HepG2 (cell line): ENCODE measurements at regions not wholly inside any gene's neighbourhood (a gene's known extent, or its start where the extent isn't known, plus 50 kb on each side); places are given as distances from the start of the nearest gene placed in this dataset.

ENCODE experiments used
- ATAC-seq: fragments of 200-7000 bp; cut with Tn5 transposase; 3 replicates; pipeline ENCODE4 v1.9.1; 2020; ENCODE audit warnings: mild to moderate bottlenecking, moderate library complexity
- BruUV-seq: library from RNA; stranded (reverse); fragments of 400-500 nt; replicated peaks from 2 replicates; lab custom pipeline; 2021; lab: Mats Ljungman, UMichigan
- CTCF ChIA-PET: fragments of 300-600 bp; formaldehyde crosslinking; extraction: SDS; loops from one replicate; lab custom pipeline; 2021; ENCODE audit warnings: low total read pairs, inconsistent platforms, low intra/inter-chr PET ratio; lab: Yijun Ruan, JAX
- POLR2A ChIA-PET: fragments of 350-600 bp; sonication (Branson Sonifier 250); formaldehyde crosslinking; loops from one replicate; lab custom pipeline; 2020; ENCODE audit warnings: antibody characterized with exemption, inconsistent platforms; lab: Yijun Ruan, JAX
- DNase-seq: peaks from one replicate; pipeline ENCODE4 v3.0.0-alpha.2; 2015; ENCODE audit warnings: low spot score
- FAIRE-seq: peaks from 3 replicates; lab custom pipeline; 2011; peaks lifted over from hg19 to GRCh38; lab: Jason Lieb, UNC
- H2AFZ ChIP-seq: one replicate; pipeline ENCODE4 v1.6.1; 2011; ENCODE audit warnings: low read length, inconsistent platforms
- H3K27ac ChIP-seq: fragments of 300-600 bp; 3 replicates; pipeline ENCODE4 v1.8.0; 2011; ENCODE audit warnings: mixed run types, mild to moderate bottlenecking, mixed read lengths, low read length, inconsistent platforms; ENCODE audit not compliant: insufficient read depth; ENCODE audit errors: extremely low read length
- H3K27me3 ChIP-seq, 2 experiments: fragments of 200-600 bp in 1 of 2; 2 replicates in 1 of 2; 3 replicates in 1 of 2; pipeline versions ENCODE4 v1.6.0 to v1.8.0; 2011; ENCODE audit warnings: low read length in 2 of 2, mild to moderate bottlenecking in 2 of 2, moderate library complexity in 2 of 2, inconsistent platforms in 1 of 2; ENCODE audit not compliant: insufficient read depth in 2 of 2, control insufficient read depth in 1 of 2
- H3K36me3 ChIP-seq, 2 experiments: fragments of 200-600 bp in 1 of 2; replicated peaks in 1 of 2; 2 replicates in 1 of 2; 3 replicates in 1 of 2; pipeline versions ENCODE4 v1.5.1 to v1.8.0; 2011; ENCODE audit warnings: low read length in 2 of 2, inconsistent platforms in 1 of 2; ENCODE audit not compliant: insufficient read depth in 2 of 2, control insufficient read depth in 1 of 2
- H3K4me1 ChIP-seq: 2 replicates; pipeline ENCODE4 v1.5.1; 2012; ENCODE audit warnings: low read length, inconsistent platforms; ENCODE audit not compliant: insufficient read depth
- H3K4me2 ChIP-seq: 2 replicates; pipeline ENCODE4 v1.6.0; 2011; ENCODE audit warnings: low read depth, low read length, inconsistent platforms
- H3K4me3 ChIP-seq, 3 experiments: fragments of 200-600 bp in 1 of 3; sonication (generic), shearing (Covaris generic) in 1 of 3; replicated peaks in 1 of 3; 2 replicates each; pipeline ENCODE4 v1.5.1; 2011 to 2016; ENCODE audit warnings: low read length in 3 of 3, inconsistent platforms in 2 of 3, low read depth in 2 of 3, mild to moderate bottlenecking in 2 of 3, control low read depth in 1 of 3, mixed read lengths in 1 of 3; ENCODE audit not compliant: insufficient read depth in 1 of 3
- H3K79me2 ChIP-seq: one replicate; pipeline ENCODE4 v1.6.1; 2011; ENCODE audit warnings: low read length, inconsistent platforms; ENCODE audit not compliant: insufficient read depth
- H3K9ac ChIP-seq: 2 replicates; pipeline ENCODE4 v1.6.0; 2011; ENCODE audit warnings: mild to moderate bottlenecking, low read depth, low read length, inconsistent platforms; ENCODE audit not compliant: insufficient read depth
- H3K9me3 ChIP-seq: 2 replicates; pipeline ENCODE4 v1.5.1; 2012; ENCODE audit warnings: mild to moderate bottlenecking, low read length
- H4K20me1 ChIP-seq: 2 replicates; pipeline ENCODE4 v1.6.0; 2011; ENCODE audit warnings: inconsistent platforms, mild to moderate bottlenecking, low read length, moderate library complexity; ENCODE audit not compliant: insufficient read depth
- ETS1 ChIP-seq: sonication (generic); formaldehyde crosslinking; IDR thresholded peaks from 2 replicates; pipeline ENCODE4 v1.4.0; 2020; ENCODE audit warnings: missing genetic modification reagents
- NFKBIZ ChIP-seq: IDR thresholded peaks from 2 replicates; pipeline ENCODE4 v1.6.1; 2018; ENCODE audit warnings: missing genetic modification reagents, missing compliant biosample characterization
- PHF20 ChIP-seq: sonication (generic); formaldehyde crosslinking; IDR thresholded peaks from 2 replicates; pipeline ENCODE4 v1.5.0; 2020; ENCODE audit warnings: mild to moderate bottlenecking, missing genetic modification reagents
- RBAK ChIP-seq: sonication (generic); formaldehyde crosslinking; IDR thresholded peaks from 2 replicates; pipeline ENCODE4 v1.5.1; 2020; ENCODE audit warnings: mild to moderate bottlenecking, missing genetic modification reagents
- RERE ChIP-seq: IDR thresholded peaks from 2 replicates; pipeline ENCODE4 v1.6.1; 2016; ENCODE audit warnings: low read depth, missing genetic modification reagents, missing compliant biosample characterization
- REXO4 ChIP-seq: sonication (generic); formaldehyde crosslinking; IDR thresholded peaks from 2 replicates; pipeline ENCODE4 v1.8.0; 2022; ENCODE audit warnings: missing genetic modification reagents, mild to moderate bottlenecking, borderline replicate concordance
- TEAD3 ChIP-seq: optimal IDR thresholded peaks from 2 replicates; pipeline ENCODE3; 2016; ENCODE audit warnings: borderline replicate concordance
- TFDP2 ChIP-seq: sonication (generic); formaldehyde crosslinking; IDR thresholded peaks from 2 replicates; pipeline ENCODE4 v1.4.0; 2020; ENCODE audit warnings: missing genetic modification reagents
- ZMYM4 ChIP-seq: sonication (generic); formaldehyde crosslinking; IDR thresholded peaks from 2 replicates; pipeline ENCODE4 v1.8.1; 2023; ENCODE audit warnings: mild to moderate bottlenecking, missing genetic modification reagents
- ZNF33A ChIP-seq: sonication (generic); formaldehyde crosslinking; IDR thresholded peaks from 2 replicates; pipeline ENCODE4 v1.5.1; 2020; ENCODE audit warnings: missing genetic modification reagents, mild to moderate bottlenecking, moderate library complexity, borderline replicate concordance
- ZNF460 ChIP-seq: sonication (generic); formaldehyde crosslinking; IDR thresholded peaks from 2 replicates; pipeline ENCODE4 v1.5.1; 2020; ENCODE audit warnings: missing genetic modification reagents, mild to moderate bottlenecking, borderline replicate concordance
- ZNF614 ChIP-seq: IDR thresholded peaks from 2 replicates; pipeline ENCODE4 v1.6.1; 2018; ENCODE audit warnings: missing biosample characterization, missing genetic modification reagents, inconsistent platforms, borderline replicate concordance
- ZNF672 ChIP-seq: sonication (generic); formaldehyde crosslinking; IDR thresholded peaks from 2 replicates; pipeline ENCODE4 v1.8.1; 2022; ENCODE audit warnings: missing genetic modification reagents
- ZNF674 ChIP-seq: sonication (generic); formaldehyde crosslinking; IDR thresholded peaks from 2 replicates; pipeline ENCODE4 v1.5.0; 2020; ENCODE audit warnings: low read depth, mild to moderate bottlenecking, missing genetic modification reagents
- ZNF768 ChIP-seq: sonication (generic); formaldehyde crosslinking; IDR thresholded peaks from 2 replicates; pipeline ENCODE4 v1.4.0; 2020; ENCODE audit warnings: missing genetic modification reagents
- WGBS: methylation state at CpG from one replicate; pipeline ENCODE4 v1.1.6; 2017; ENCODE audit warnings: low lambda C conversion rate; 5-methylcytosine and 5-hydroxymethylcytosine counted together
- in situ Hi-C: cut with HindIII; loops from 2 replicates; pipeline ENCODE4 v1.10.0; 2017; ENCODE audit warnings: low pct_unique_long_range_greater_than_20kb; ENCODE audit not compliant: extremely low pct_ligation_motif_present
- intact Hi-C: fragments of 100-400 bp; cut with micrococcal nuclease; formaldehyde crosslinking; loops from one replicate; pipeline ENCODE4 v1.10.0; 2022; ENCODE audit not compliant: unreplicated experiment

- in situ Hi-C loops, result loop anchor here (25.0 kb wide), 1 partner anchor 1771 kb away; no protein-coding TSS in a partner anchor
- Histone ChIP-seq H3K36me3 (no peaks in the 10 kb centered on the region), H3K79me2 (no peaks in the 10 kb centered on the region), H3K27me3 (peaks cover 0 to 32% of the 10 kb centered on the region in 2 experiments; a peak in 4 of 5 replicates), H3K9ac (no peak overlapping the region), H3K4me1 (no peaks in the 10 kb centered on the region), H3K4me3 (no peak overlapping the region), H2AFZ (no peak overlapping the region), H3K4me2 (no peak overlapping the region), H4K20me1 (no peaks in the 10 kb centered on the region), H3K9me3 (no peaks in the 10 kb centered on the region), H3K27ac (no peak overlapping the region)
- DNase-seq, result no peak
- no peak for ATAC-seq
- intact Hi-C loops, result no loop called here
- CTCF ChIA-PET, result no interaction called here
- POLR2A ChIA-PET, result no interaction called here
- no TSS peak for BruUV-seq
- 21% methylated on average over 9 of the region's 9 CpGs for WGBS
- FAIRE-seq, result no peak
- TF ChIP-seq ETS1 (no peak), REXO4 (CRISPR knock-in tag) (no peak), TEAD3 (CRISPR knock-in tag) (no peak), RBAK (no peak), ZNF674 (CRISPR knock-in tag) (no peak), TFDP2 (CRISPR knock-in tag) (no peak), PHF20 (CRISPR knock-in tag) (no peak), ZMYM4 (CRISPR knock-in tag) (no peak), ZNF614 (CRISPR knock-in tag) (no peak), ZNF768 (CRISPR knock-in tag) (no peak), ZNF460 (CRISPR knock-in tag) (no peak), NFKBIZ (CRISPR knock-in tag) (no peak), RERE (CRISPR knock-in tag) (no peak), ZNF33A (no peak), ZNF672 (no peak)
- TF ChIP-seq, all 625 proteins: peak for 0
These were observed 79.4 kb downstream of the POU3F3 start for GRCh38 chr2:104933151-104933917.
